Fibroblast of the aortic adventitia (primary cell): ENCODE measurements at regions not wholly inside any gene's neighbourhood (a gene's known extent, or its start where the extent isn't known, plus 50 kb on each side); places are given as distances from the start of the nearest gene placed in this dataset.

Experiments used
- DNase-seq: peaks from one replicate; pipeline ENCODE4 v3.0.0-alpha.2; 2010; ENCODE audit warnings: low read depth
- H3K4me3 ChIP-seq: 2 replicates; pipeline ENCODE4 v1.5.1; 2011; ENCODE audit warnings: low read depth, mild to moderate bottlenecking, control low read depth, low read length, moderate library complexity
- CTCF ChIP-seq: IDR thresholded peaks from 2 replicates; pipeline ENCODE4 v1.5.1; 2011; ENCODE audit warnings: mild to moderate bottlenecking, low read length, control low read depth, inconsistent platforms; ENCODE audit not compliant: insufficient read depth

DNA sequence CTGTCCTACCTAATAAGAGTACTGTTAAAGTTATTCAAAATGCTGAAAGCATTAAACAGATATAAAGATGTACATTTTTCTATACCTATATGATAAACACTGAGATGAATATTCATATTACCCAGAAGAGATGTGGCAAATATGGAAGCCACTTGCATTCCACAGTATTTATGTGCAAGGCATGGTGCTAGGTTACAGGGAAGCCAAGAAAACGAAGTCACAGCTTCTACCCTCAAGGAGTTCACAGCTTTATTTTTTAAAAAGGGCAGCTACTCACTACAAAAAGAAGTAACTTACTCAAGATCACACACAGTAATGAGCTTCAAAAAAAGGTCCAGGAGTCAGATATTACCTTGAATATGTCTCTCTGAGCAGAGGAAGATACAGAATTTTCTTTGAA, 484.6 kb downstream of the ZNF608 start:
- no peak overlapping the region for H3K4me3 ChIP-seq
- no peak for TF ChIP-seq CTCF
- no peak for DNase-seq

- no peak for TF ChIP-seq CTCF
- DNase-seq = no peak
- H3K4me3 ChIP-seq = no peak overlapping the region
Observed at GRCh38 chr5:124260921-124261515, 485.4 kb downstream of the ZNF608 start.

DNA sequence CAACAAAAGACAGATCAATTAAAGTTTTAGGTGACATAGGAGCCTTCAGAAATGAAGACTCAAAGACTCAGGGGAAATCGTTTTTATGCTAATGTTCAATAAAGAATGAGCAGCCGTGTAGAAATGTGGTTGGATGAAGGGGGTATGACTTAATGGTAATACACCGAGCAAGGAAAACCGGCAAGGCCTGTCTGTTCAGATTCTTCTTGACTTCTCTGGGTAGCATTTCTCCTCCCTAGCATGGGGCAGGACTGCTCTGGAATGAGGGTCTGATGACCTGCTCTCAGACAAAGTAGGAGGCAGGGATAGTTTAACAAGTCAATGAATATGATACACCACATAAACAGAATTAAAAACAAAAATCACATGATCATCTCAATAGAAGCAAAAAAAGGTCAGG, 487.4 kb downstream of the ZNF608 start:
- no peak overlapping the region for H3K4me3 ChIP-seq
- DNase-seq = no peak
- no peak for TF ChIP-seq CTCF

DNA sequence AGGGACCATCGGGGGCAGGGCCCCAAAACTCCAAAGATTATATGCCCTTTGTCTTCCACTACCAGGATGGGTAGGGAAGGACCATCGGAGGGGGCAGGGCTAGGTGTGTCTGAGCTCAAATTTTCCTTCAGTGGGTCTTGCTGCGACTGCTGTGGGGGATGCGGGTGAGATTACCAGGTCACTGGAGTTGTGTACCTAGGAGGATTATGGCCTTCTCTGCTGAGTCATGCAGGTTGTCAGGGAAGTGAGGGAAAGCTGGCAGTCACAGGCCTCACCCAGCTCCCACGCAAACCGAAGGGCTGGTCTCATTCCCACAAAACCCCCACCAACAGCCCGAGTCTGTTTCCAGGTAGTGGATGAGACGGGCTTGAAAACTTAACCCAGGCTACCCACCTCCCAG, 489.4 kb downstream of the ZNF608 start:
- no peak overlapping the region for H3K4me3 ChIP-seq
- TF ChIP-seq CTCF = no peak
- DNase-seq = no peak

GRCh38 chr5:124253203-124253810, 493.1 kb downstream of the ZNF608 start:
- no peak overlapping the region for H3K4me3 ChIP-seq
- DNase-seq = no peak
- no peak for TF ChIP-seq CTCF

DNA sequence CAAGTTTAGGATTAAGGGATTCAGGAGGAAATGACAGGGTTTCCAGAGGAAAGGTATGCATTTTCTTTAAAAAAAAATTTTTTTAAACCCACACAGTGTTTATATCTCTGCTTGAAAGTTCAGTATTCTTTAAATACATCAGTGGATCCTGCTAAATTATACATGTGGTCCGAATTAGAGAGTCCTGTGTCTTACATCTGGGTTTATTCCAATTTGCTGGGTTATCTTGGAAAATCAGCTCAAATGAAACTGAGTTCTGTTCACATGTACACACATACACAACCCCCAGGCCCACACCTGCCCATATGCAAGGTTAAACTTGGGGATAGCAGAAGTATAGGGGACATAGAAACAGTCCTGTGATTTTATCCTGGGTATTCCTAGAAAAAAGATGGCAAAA, 493.7 kb downstream of the ZNF608 start:
- DNase-seq = no peak
- H3K4me3 ChIP-seq = no peak overlapping the region
- no peak for TF ChIP-seq CTCF

- DNase-seq = no peak
- H3K4me3 ChIP-seq = no peak overlapping the region
- TF ChIP-seq CTCF = no peak
Observed at GRCh38 chr5:124252191-124252638, 494.2 kb downstream of the ZNF608 start.
